H1 (cell line): ENCODE measurements at regions not wholly inside any gene's neighbourhood (a gene's known extent, or its start where the extent isn't known, plus 50 kb on each side); places are given as distances from the start of the nearest gene placed in this dataset.

Experiments
- CBX5 ChIP-seq: fragments of 300-800, 300-1000 bp; sonication (generic); IDR thresholded peaks from 2 replicates; pipeline ENCODE4 v1.7.1; 2016; ENCODE audit warnings: antibody characterized with exemption, low read length, low read depth
- CEBPB ChIP-seq: IDR thresholded peaks from 2 replicates; pipeline ENCODE4 v1.6.1; 2012; ENCODE audit warnings: low read depth, low read length
- CHD7 ChIP-seq: fragments of 300-600 bp; sonication (generic); IDR thresholded peaks from 2 replicates; pipeline ENCODE4 v1.7.1; 2012; ENCODE audit warnings: low read length, moderate library complexity, mild to moderate bottlenecking, inconsistent platforms; ENCODE audit not compliant: insufficient replicate concordance
- NRF1 ChIP-seq: IDR thresholded peaks from 2 replicates; pipeline ENCODE4 v1.6.1; 2011; ENCODE audit warnings: mild to moderate bottlenecking, low read depth, low read length, improper control_type of control experiment
- SP1 ChIP-seq: IDR thresholded peaks from 2 replicates; pipeline ENCODE4 v1.6.1; 2011; ENCODE audit warnings: low read depth, low read length
- SP2 ChIP-seq: IDR thresholded peaks from 2 replicates; pipeline ENCODE4 v1.6.1; 2012; ENCODE audit warnings: mild to moderate bottlenecking, low read length, inconsistent platforms
- ZNF274 ChIP-seq: IDR thresholded peaks from 2 replicates; pipeline ENCODE4 v1.7.0; 2012; ENCODE audit warnings: low read length, borderline replicate concordance; ENCODE audit errors: extremely low read depth

- no peak for TF ChIP-seq NRF1
- TF ChIP-seq CHD7, result no peak
- TF ChIP-seq CBX5, result no peak
- TF ChIP-seq SP2, result no peak
- no peak for TF ChIP-seq ZNF274
- no peak for TF ChIP-seq SP1
- TF ChIP-seq CEBPB, result no peak
Observed at GRCh38 chr10:90644165-90644564, 213.7 kb downstream of the HTR7 start (continued).
